COLO829 (cell line): ENCODE measurements at regions not wholly inside any gene's neighbourhood (a gene's known extent, or its start where the extent isn't known, plus 50 kb on each side); places are given as distances from the start of the nearest gene placed in this dataset.

Experiments used
- DNase-seq: peaks from one replicate; pipeline ENCODE4 v3.0.0; 2012; ENCODE audit warnings: low spot score

- DNase-seq: peak; percentile 48
These were observed 99.2 kb downstream of the C12orf50 start for GRCh38 chr12:87930033-87930432.

- no peak for DNase-seq
These were observed 99.9 kb downstream of the C12orf50 start for GRCh38 chr12:87929346-87929745.

- no peak for DNase-seq
These were observed 101.2 kb downstream of the C12orf50 start for GRCh38 chr12:87928031-87928430.

- no peak for DNase-seq
These were observed 104.2 kb downstream of the C12orf50 start for GRCh38 chr12:87925021-87925420.

GRCh38 chr12:87924149-87924548 lies 105.1 kb downstream of the C12orf50 start:
- DNase-seq: no peak

- DNase-seq: no peak
These were observed 105.8 kb downstream of the C12orf50 start for GRCh38 chr12:87923361-87923760.

GRCh38 chr12:87922736-87923135 lies 106.5 kb downstream of the C12orf50 start:
- no peak for DNase-seq

GRCh38 chr12:87921621-87922020 lies 107.6 kb downstream of the C12orf50 start:
- DNase-seq: no peak

GRCh38 chr12:87920139-87920538 lies 109.1 kb downstream of the C12orf50 start:
- no peak for DNase-seq

- DNase-seq: no peak
These were observed 127.7 kb downstream of the C12orf50 start for GRCh38 chr12:87901457-87901856.

GRCh38 chr12:87897662-87898061 lies 131.5 kb downstream of the C12orf50 start:
- no peak for DNase-seq

GRCh38 chr12:87883806-87884205 lies 145.4 kb downstream of the C12orf50 start:
- no peak for DNase-seq

GRCh38 chr12:87879141-87879540 lies 150.1 kb downstream of the C12orf50 start:
- no peak for DNase-seq

- DNase-seq: peak; percentile 68
These were observed 158.4 kb downstream of the C12orf50 start for GRCh38 chr12:87870493-87871460.

GRCh38 chr12:87870061-87870460 lies 159.1 kb downstream of the C12orf50 start:
- DNase-seq: peak; percentile 79

GRCh38 chr12:87866578-87867292 lies 162.5 kb downstream of the C12orf50 start:
- no peak for DNase-seq

- DNase-seq: no peak
These were observed 167.4 kb downstream of the C12orf50 start for GRCh38 chr12:87861791-87862190.

GRCh38 chr12:87853448-87854003 lies 175.7 kb downstream of the C12orf50 start:
- no peak for DNase-seq

GRCh38 chr12:87849074-87849473 lies 180.1 kb downstream of the C12orf50 start:
- DNase-seq: no peak

- peak; percentile 33 for DNase-seq
These were observed 180.8 kb downstream of the C12orf50 start for GRCh38 chr12:87848248-87848868.

GRCh38 chr12:87847147-87847546 lies 182.1 kb downstream of the C12orf50 start:
- DNase-seq: no peak

- no peak for DNase-seq
These were observed 183.2 kb downstream of the C12orf50 start for GRCh38 chr12:87846045-87846444.
